ENCODE measurements at regions not wholly inside any gene's neighbourhood (a gene's known extent, or its start where the extent isn't known, plus 50 kb on each side); places are given as distances from the start of the nearest gene placed in this dataset.

DNA sequence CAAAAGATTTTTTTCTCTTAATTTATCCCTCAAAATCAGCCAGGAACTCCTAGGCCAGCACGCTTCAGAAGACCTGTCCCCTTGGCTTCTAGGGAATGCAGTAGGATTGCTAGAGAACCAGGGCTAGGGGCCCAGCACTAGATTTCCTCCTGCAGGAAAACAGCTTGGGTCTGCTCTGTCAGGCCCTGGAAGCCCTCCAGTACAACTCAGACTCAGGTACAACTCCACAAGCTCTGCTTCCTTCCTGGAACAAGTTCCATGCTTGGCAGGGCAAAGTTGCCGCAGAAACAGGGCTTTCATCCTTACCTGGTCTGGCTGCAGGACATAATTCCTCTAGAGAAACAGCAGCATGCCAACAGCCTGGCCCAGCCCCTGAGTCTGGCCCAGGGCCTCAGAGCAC lies 96.1 kb upstream of the CTNNB1 start:
- Histone ChIP-seq H3K9me3 (ENCODE audit: insufficient read depth in 2 of 2, low read depth in 1 of 2, low read length in 1 of 2) (no peaks in the 10 kb centered on the region), H3K27me3 (replicated peaks in 1 of 4; ENCODE audit: control insufficient read depth in 3 of 4, extremely low read depth in 1 of 4, insufficient read depth in 3 of 4, low read length in 3 of 4) (no peaks in the 10 kb centered on the region), H2BK15ac (ENCODE audit: low read length) (no peak overlapping the region), H2BK12ac (ENCODE audit: low read depth, low read length) (no peak overlapping the region), H3K23ac (ENCODE audit: insufficient read length) (no peak overlapping the region), H4K5ac (ENCODE audit: insufficient read length, low read depth, low read length) (no peak overlapping the region), H2AFZ (ENCODE audit: low read length) (no peak overlapping the region), H4K20me1 (replicated peaks in 1 of 2; ENCODE audit: control insufficient read depth in 1 of 2, insufficient read depth in 2 of 2, low read length in 2 of 2) (no peaks in the 10 kb centered on the region), H3K79me1 (ENCODE audit: low read depth, low read length) (no peaks in the 10 kb centered on the region), H4K91ac (replicated peaks; ENCODE audit: insufficient read length, low read length) (no peak overlapping the region), H3K4ac (replicated peaks; ENCODE audit: insufficient read length, low read depth, low read length) (no peak overlapping the region), H3K56ac (replicated peaks; ENCODE audit: insufficient read length, low read depth, low read length) (no peak overlapping the region), H3K9ac (replicated peaks in 1 of 4; ENCODE audit: extremely low read depth in 1 of 4, low read depth in 3 of 4, low read length in 3 of 4) (no peak overlapping the region), H3K79me2 (ENCODE audit: control insufficient read depth in 1 of 2, insufficient read depth in 2 of 2, low read length in 2 of 2) (no peaks in the 10 kb centered on the region), H2BK5ac (ENCODE audit: low read depth, low read length) (no peak overlapping the region), H2AK5ac (ENCODE audit: low read depth, low read length) (no peak overlapping the region), H3K14ac (ENCODE audit: insufficient read length) (no peak overlapping the region), H3K27ac (ENCODE audit: low read depth, low read length) (no peak overlapping the region), H3K18ac (ENCODE audit: extremely low read depth, low read length) (no peak overlapping the region), H3K4me2 (ENCODE audit: insufficient read depth in 1 of 2, low read depth in 2 of 2, low read length in 2 of 2) (no peak overlapping the region), H3K4me3 (ENCODE audit: extremely low read depth in 1 of 4, insufficient read depth in 2 of 4, low read depth in 3 of 4, low read length in 4 of 4) (no peak overlapping the region), H3K4me1 (replicated peaks in 1 of 4; ENCODE audit: control insufficient read depth in 3 of 4, insufficient read depth in 4 of 4, low read length in 3 of 4) (peaks cover 0 to 8% (median 3%) of the 10 kb centered on the region in 4 experiments; a peak in 3 of 7 replicates), H4K8ac (ENCODE audit: extremely low read depth, insufficient read depth, low read length) (no peak overlapping the region), H2BK20ac (ENCODE audit: low read length) (no peak overlapping the region), H2BK120ac (replicated peaks; ENCODE audit: low read depth, low read length) (no peak overlapping the region), H3K36me3 (ENCODE audit: control insufficient read depth in 2 of 4, insufficient read depth in 4 of 4, low read length in 3 of 4) (no peaks in the 10 kb centered on the region), H3K23me2 (ENCODE audit: low read depth, low read length) (no peaks in the 10 kb centered on the region)
- CTCF ChIA-PET (ENCODE audit: partially characterized antibody) = no interaction called here
- WGBS, 2 experiments (ENCODE audit: extremely low coverage in 1 of 2, insufficient coverage in 1 of 2, insufficient read length in 1 of 2, insufficient replicate concordance in 2 of 2, low coverage in 1 of 2, low lambda C conversion rate in 2 of 2, missing lambda C conversion rate in 1 of 2) = 95% methylated on average over 2 of the region's 2 CpGs; no CpG with 5 or more reads in 1 of the 2 experiments
- POLR2A ChIA-PET (ENCODE audit: partially characterized antibody) = interaction anchor here (1.9 kb wide), 1 partner anchor 96 kb away, joined by 7 read pairs; the partner anchor contains the start of gene CTNNB1
- no peak for TF ChIP-seq SP4 (IDR thresholded peaks at IDR 0.05; ENCODE audit: low read length)
- no peak for TF ChIP-seq CEBPB (IDR thresholded peaks at IDR 0.05; ENCODE audit: low read depth, low read length)
- TF ChIP-seq POLR2AphosphoS5 (IDR thresholded peaks at IDR 0.05; ENCODE audit: low read depth, low read length) = no peak
- TF ChIP-seq RBBP5 (IDR thresholded peaks at IDR 0.05; ENCODE audit: borderline replicate concordance, low read depth, low read length) = no peak
- TF ChIP-seq POU5F1 (IDR thresholded peaks at IDR 0.05; ENCODE audit: low read depth, low read length) = no peak
- DNase-seq (ENCODE audit: low read depth in 1 of 2, low spot score in 2 of 2) = no peak
- no peak for FAIRE-seq
